GM19351 (cell line): ENCODE measurements at regions not wholly inside any gene's neighbourhood (a gene's known extent, or its start where the extent isn't known, plus 50 kb on each side); places are given as distances from the start of the nearest gene placed in this dataset.
A peak's percentile ranks its signal among the peaks of the same experiment; 100 is the strongest.

Experiments
- ATAC-seq: cut with Tn5 transposase; IDR thresholded peaks from one replicate; pipeline ENCODE4 v1.9.1; 2021; ENCODE audit warnings: mild to moderate bottlenecking, moderate library complexity; ENCODE audit not compliant: unreplicated experiment

DNA sequence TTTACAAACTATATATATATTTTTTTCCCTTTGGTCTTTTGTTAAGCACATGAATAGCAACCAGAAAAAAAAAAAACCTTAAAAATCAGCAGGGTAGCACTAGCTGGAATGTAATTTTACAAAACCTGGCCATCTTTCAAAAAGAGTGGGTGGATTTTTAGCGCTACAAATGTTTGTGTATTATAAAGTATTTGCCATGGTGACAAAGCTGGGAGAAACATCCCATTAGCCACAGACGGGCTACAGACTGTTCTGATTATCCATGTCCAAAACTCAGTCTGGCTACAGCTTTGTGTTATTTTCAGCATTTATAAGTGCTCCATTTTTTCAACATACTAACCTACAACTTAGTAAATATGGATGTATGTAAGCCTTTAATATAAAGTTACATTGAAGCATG, 249.5 kb upstream of the TANK start:
- no peak for ATAC-seq

DNA sequence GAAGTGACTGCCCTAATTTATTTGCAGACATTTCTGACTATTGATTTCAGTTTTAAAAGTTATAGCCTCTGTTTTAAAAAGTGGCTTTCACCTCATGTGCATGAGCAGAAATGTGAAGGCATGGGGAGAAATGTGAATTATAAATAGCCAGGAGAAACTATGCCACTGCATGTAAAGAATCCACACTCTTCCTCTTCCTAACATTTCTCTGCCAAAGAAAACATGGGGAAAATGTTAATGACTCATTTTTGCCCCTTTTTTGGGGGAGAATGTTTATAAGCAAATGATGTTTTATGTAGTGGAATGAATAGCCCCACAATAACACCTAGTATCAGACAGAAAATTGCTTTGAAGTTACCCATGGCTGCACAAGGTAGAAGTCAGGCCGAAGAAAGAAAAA, 249.0 kb upstream of the TANK start:
- ATAC-seq, result no peak

- ATAC-seq, result no peak
Observed at GRCh38 chr2:160912276-160912675, 248.0 kb upstream of the TANK start.

DNA sequence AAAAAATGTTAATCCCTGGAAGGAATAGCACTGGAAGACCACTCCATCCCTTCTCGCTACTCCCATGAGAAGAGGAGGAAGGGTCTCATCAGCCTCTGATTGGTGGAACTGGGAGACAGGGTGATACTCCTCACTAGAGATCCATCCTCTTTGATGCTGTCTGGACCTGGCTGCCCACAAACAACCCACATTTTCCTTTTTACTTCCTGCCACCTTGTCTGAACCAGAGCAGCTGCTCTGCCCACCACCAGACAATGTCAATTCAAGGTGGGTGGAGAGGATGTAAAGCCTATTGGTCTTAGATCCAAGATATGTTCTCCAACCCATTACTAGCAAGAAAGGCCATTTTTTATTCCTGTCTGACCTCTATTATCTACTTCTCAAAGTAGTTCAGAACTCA, 246.9 kb upstream of the TANK start:
- ATAC-seq, result no peak

- ATAC-seq, result no peak
Observed at GRCh38 chr2:160914217-160914616, 246.0 kb upstream of the TANK start.

DNA sequence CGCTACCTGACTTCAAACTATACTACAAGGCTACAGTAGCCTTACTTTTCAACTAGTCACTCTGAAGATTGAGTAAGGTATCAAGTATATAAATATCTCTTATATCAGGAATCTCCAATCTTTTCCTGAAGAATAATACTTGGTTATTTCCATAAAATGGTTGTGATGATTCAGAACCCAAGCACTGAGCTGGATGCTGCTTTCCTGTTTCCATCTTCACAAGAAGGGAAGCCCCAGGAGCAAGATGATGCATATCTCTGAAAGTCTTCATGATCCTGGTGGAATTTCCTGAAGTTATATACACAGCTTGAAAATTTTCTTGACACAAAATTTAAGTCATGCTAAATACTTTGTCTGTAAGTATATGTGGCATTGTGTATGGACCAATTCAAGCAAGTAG, 243.9 kb upstream of the TANK start:
- ATAC-seq, result no peak

DNA sequence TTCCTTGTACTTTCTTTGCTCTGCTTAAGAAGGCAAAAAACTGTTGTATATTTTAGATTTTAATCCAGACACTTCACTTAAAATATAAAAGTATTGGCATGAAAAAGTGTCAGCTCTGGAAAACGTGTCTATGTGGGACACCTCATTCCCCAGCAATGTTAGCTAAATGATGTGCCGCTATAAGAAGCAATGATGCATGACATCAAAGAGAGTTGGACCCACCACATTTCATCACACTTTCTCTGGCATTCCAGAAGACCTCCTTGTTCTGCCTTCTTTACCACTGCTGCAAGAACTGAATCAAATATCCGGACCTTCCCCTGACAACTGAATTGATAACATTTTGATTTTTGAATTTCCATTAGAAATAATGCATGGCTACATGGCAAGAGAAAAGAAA, 242.4 kb upstream of the TANK start:
- ATAC-seq, result no peak

- no peak for ATAC-seq
Observed at GRCh38 chr2:160918258-160918657, 242.0 kb upstream of the TANK start.

DNA sequence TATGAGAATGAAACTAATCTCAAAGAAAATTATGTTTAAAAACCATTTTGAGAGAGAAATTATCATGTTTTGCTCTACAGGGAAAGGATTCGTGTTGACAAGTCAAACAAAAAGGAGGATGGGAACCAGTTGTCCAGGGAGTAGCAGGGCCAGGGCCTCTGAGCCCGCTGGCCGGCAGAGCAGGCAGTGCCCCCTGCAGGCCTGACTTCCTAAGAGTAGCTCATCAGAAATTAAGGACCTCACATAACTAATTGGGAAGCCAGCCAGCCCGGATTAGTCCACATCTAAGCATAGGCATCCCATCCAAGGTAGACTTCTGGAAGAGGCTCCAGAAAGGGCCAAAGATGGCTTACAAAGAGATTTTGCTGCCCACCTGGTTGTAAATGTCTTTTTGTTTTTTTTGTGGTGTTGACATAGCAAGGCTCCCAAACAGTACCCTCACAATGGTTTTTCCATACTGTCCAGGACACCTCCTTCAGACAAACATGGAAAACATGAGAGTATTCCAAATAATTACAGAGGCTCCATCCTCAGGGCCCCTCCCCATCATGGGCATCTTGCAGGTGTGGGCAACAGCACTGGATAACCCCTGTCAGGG, 241.2 kb upstream of the TANK start:
- ATAC-seq, result no peak

DNA sequence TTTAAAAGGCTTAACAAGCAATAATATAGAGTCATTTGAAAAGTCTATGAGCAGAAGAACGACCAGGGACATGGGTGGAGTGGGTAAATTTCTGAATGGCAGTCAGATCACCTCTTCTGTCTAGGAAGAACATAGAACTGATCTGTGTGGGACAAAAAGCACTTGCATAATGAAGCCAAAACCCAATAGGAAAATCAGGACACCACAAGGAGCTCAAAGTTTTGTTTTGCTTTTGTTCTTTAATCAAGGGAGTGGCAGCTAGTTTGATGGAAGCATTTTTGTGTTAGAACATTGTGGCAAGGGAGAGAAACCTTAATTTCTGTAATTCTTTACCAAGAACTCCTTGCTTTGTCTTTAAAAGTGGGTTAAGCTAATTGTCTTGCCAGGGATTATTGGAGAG, 240.2 kb upstream of the TANK start:
- ATAC-seq, result no peak

DNA sequence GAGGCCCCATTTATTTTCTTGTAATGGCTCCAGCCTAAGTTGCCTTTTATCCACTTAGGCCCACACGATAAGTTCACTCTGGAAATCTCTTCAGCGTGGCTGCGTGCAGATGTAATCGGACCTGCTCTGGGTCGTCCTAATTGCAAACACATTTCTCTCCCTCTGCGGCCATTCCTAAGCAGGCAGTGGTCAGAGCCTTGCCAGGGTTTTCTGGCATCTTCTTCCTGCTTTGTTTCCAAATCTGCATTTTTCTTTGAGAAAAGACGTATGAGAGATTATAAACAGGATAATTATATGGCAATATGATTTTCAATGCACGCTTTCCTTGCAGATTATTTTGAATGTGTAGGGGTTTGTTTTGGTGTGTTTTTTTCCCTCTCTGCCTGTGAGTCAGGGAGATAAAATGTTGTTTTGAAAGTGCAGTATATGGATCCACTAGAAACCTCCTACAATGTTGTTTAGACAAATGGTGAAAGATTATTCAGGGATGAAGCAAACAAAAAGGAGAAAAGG, 239.4 kb upstream of the TANK start:
- no peak for ATAC-seq

GRCh38 chr2:160921386-160921964, 238.8 kb upstream of the TANK start:
- no peak for ATAC-seq

- ATAC-seq, result no peak
Observed at GRCh38 chr2:160924936-160925353, 235.3 kb upstream of the TANK start.

DNA sequence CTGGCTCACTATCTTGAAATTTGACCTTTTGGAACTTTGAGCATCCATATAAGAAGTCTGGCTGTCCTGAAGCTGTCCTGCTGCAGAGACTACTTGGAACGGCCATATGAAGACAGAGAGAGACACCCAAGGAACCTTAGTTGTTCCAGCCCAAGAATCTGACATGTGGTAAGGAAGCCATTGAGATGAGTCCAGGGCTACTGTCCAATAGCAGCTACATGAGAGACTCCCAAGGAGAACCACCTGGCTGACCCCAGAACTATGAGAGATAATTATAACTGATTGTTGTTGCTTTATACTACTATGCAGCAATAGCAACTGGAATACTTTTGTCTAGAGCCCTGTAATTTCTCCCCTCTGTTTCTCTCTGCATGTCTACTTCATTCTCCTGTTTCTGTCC, 234.3 kb upstream of the TANK start:
- no peak for ATAC-seq

DNA sequence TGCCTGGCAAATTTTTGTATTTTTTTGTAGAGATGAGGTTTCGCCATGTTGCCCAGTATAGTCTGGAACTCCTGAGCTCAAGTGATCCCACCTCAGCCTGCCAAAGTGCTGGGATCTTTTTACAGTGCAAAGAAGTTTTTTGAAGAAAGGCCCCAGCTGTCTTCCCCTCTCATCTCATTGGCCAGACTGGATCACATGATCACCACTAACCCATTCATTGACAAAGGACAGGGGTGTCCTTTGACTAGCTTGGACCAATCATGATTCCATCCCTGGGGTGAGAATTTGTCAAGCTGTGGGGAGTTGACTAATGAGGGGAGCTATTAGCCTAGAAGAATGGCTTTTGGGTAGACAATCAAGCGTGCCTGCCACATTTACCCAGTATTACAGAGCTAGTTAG, 232.9 kb upstream of the TANK start:
- no peak for ATAC-seq

- no peak for ATAC-seq
Observed at GRCh38 chr2:160928854-160929301, 231.3 kb upstream of the TANK start.

DNA sequence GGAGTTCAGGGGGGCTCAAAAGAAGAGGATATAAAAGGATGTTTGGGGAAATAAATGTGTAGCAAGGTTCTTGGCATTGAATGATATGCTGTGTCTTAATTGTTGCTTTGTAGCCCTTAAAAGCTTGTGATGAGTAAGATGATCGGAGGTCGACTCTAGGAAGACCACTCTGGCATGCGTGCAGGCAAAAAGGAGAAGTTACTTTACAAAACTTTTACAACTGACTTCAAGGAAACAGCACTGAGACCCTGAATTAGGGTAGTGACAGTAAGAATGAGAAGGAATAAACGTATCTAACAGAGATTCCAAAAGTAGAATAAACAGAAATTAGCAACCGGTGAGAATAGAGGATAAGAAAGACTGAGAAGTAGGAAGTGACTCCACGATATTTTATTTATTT, 228.7 kb upstream of the TANK start:
- ATAC-seq, result no peak

GRCh38 chr2:160932960-160933359, 227.3 kb upstream of the TANK start:
- ATAC-seq, result no peak

GRCh38 chr2:160934263-160934662, 226.0 kb upstream of the TANK start:
- ATAC-seq, result no peak

DNA sequence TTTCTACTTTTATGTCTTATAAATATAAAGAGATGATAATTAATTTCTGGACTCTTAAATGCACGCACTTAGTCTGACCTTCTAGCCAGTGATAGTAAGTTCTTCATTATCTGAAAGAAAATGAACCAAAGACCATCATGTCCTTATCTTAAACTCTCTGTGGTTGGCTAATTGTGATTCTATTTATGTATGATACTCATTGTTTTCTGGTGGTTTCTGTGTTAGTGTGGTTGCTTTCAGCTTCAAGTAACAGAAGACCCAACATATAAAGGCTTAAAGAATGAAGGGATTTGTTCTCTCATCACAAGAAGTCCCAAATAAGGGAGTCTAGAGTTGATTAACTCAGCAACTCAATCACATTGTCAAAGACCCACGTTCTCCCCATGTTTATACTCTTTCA, 225.2 kb upstream of the TANK start:
- peak; percentile 46 for ATAC-seq

- no peak for ATAC-seq
Observed at GRCh38 chr2:160936044-160936806, 224.0 kb upstream of the TANK start.

DNA sequence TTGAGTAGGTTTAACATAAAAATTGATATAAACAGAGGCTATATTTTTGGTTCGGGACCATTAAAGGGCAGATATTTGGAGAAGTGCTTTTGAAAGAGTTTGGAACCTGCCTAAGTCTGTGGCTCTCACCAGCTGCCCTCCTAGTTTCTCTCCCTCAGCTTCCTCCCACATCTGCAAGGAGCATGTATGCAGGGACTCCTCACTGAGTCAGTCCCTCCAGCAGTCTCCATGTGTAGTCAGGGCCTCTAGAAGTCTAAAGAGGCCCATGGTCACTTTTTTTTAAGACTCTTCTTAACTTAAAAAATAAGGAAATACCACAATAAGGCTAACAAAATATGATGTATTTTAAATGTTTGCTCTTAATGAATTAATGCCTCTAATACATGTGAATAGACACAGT, 220.0 kb upstream of the TANK start:
- ATAC-seq, result no peak
